Erythroblast (primary cell): ENCODE measurements at regions not wholly inside any gene's neighbourhood (a gene's known extent, or its start where the extent isn't known, plus 50 kb on each side); places are given as distances from the start of the nearest gene placed in this dataset.

Experiments used
- GATA1 ChIP-seq: IDR thresholded peaks from 2 replicates; pipeline ENCODE4 v1.6.1; 2011; ENCODE audit warnings: low read depth, mild to moderate bottlenecking, control low read depth, low read length, moderate library complexity
- POLR2A ChIP-seq: IDR thresholded peaks from 2 replicates; pipeline ENCODE4 v1.6.1; 2011; ENCODE audit warnings: mild to moderate bottlenecking, low read length

DNA sequence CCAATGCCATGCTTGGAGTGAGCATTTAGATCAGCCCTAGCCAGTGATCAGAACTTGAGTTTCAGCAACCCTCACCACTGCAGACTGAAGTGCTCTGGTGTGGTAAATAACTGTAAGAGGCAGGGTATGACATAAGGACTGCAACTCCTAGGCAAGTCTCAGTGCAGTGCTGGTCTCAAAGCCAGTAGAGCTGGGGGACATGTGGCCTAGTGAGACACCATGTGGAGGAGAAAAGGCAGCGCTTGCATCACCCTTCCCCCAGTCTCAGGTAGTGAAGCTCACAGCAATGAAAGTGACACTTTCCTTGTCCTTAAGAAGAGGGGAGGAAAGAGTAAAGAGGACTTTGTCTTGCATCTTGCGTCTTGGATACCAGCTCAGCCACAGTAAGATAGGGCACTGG is 386.8 kb upstream of the POT1 start:
- no peak for TF ChIP-seq POLR2A
- TF ChIP-seq GATA1, result no peak
